Epithelial cell of prostate (primary cell): ENCODE measurements at regions not wholly inside any gene's neighbourhood (a gene's known extent, or its start where the extent isn't known, plus 50 kb on each side); places are given as distances from the start of the nearest gene placed in this dataset.
A peak's percentile ranks its signal among the peaks of the same experiment; 100 is the strongest.

Experiments
- DNase-seq: peaks from one replicate; pipeline ENCODE4 v3.0.0-alpha.2; 2011; ENCODE audit warnings: low read depth, low spot score
- H3K27ac ChIP-seq: fragments of 450-650 bp; 2 replicates; pipeline ENCODE4 v1.5.1; 2017; ENCODE audit warnings: mild to moderate bottlenecking

- no peak for DNase-seq
Measured at GRCh38 chr19:28019901-28020300, 1193.0 kb downstream of the UQCRFS1 start.

GRCh38 chr19:28019371-28019770 is 1193.6 kb downstream of the UQCRFS1 start:
- no peak overlapping the region for H3K27ac ChIP-seq
- DNase-seq = no peak

More at GRCh38 chr19:28019901-28020300, 1193.0 kb downstream of the UQCRFS1 start:
- H3K27ac ChIP-seq = no peak overlapping the region

- no peak overlapping the region for H3K27ac ChIP-seq
- DNase-seq = no peak
Measured at GRCh38 chr19:28018499-28018898, 1194.5 kb downstream of the UQCRFS1 start.

- no peak for DNase-seq
- no peak overlapping the region for H3K27ac ChIP-seq
Measured at GRCh38 chr19:28014615-28015405, 1198.1 kb downstream of the UQCRFS1 start.

GRCh38 chr19:28012361-28012760 is 1200.6 kb downstream of the UQCRFS1 start:
- H3K27ac ChIP-seq = no peak overlapping the region
- no peak for DNase-seq

- no peak overlapping the region for H3K27ac ChIP-seq
- DNase-seq = no peak
Measured at GRCh38 chr19:28010656-28011055, 1202.3 kb downstream of the UQCRFS1 start.

GRCh38 chr19:28009696-28010095 is 1203.3 kb downstream of the UQCRFS1 start:
- no peak overlapping the region for H3K27ac ChIP-seq
- no peak for DNase-seq

- DNase-seq = no peak
- H3K27ac ChIP-seq = no peak overlapping the region
Measured at GRCh38 chr19:28008695-28009094, 1204.3 kb downstream of the UQCRFS1 start.

- H3K27ac ChIP-seq = no peak overlapping the region
- no peak for DNase-seq
Measured at GRCh38 chr19:28003543-28003942, 1209.4 kb downstream of the UQCRFS1 start.

GRCh38 chr19:27997069-27997468 is 1215.9 kb downstream of the UQCRFS1 start:
- DNase-seq = no peak
- no peak overlapping the region for H3K27ac ChIP-seq

GRCh38 chr19:27993619-27994570 is 1219.1 kb downstream of the UQCRFS1 start:
- H3K27ac ChIP-seq = no peak overlapping the region
- DNase-seq = no peak

- no peak for DNase-seq
- no peak overlapping the region for H3K27ac ChIP-seq
Measured at GRCh38 chr19:27986299-27986698, 1226.7 kb downstream of the UQCRFS1 start.

GRCh38 chr19:27975419-27976005 is 1237.4 kb downstream of the UQCRFS1 start:
- DNase-seq = no peak

GRCh38 chr19:27974082-27974513 is 1238.9 kb downstream of the UQCRFS1 start:
- no peak overlapping the region for H3K27ac ChIP-seq
- no peak for DNase-seq

More at GRCh38 chr19:27975419-27976005, 1237.4 kb downstream of the UQCRFS1 start:
- no peak overlapping the region for H3K27ac ChIP-seq

GRCh38 chr19:27972291-27973040 is 1240.5 kb downstream of the UQCRFS1 start:
- DNase-seq = peak; percentile 33
- peak overlapping the region; percentile 69 for H3K27ac ChIP-seq

- DNase-seq = no peak
- peak overlapping the region; percentile 69 for H3K27ac ChIP-seq
Measured at GRCh38 chr19:27971869-27972268, 1241.1 kb downstream of the UQCRFS1 start.

GRCh38 chr19:27971071-27971470 is 1241.9 kb downstream of the UQCRFS1 start:
- peak overlapping the region; percentile 69 for H3K27ac ChIP-seq
- DNase-seq = no peak

- DNase-seq = no peak
- H3K27ac ChIP-seq = no peak overlapping the region
Measured at GRCh38 chr19:27966390-27966816, 1246.5 kb downstream of the UQCRFS1 start.

GRCh38 chr19:27964185-27964584 is 1248.8 kb downstream of the UQCRFS1 start:
- no peak overlapping the region for H3K27ac ChIP-seq
- no peak for DNase-seq

- H3K27ac ChIP-seq = no peak overlapping the region
- DNase-seq = no peak
Measured at GRCh38 chr19:27962264-27962663, 1250.7 kb downstream of the UQCRFS1 start.
